ENCODE measurements at regions not wholly inside any gene's neighbourhood (a gene's known extent, or its start where the extent isn't known, plus 50 kb on each side); places are given as distances from the start of the nearest gene placed in this dataset.

DNA sequence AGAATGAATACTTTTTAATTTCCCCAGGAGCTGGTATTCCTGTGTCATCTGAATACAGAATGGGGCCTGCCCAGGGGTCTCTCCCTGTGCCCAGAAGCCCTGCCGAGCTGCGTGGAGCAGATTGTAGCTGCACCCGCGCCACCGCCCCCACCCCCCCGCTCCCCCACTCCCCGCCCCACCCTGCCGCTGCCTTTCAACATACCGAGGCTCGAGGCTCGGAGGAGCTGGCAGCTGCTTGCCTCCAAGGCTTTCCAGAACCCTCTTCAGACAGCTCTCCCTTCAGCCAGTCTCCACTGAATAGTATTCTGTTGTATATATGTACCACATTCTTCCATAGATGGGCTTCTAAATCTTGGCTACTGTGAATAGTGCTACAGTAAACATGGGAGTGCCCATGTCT lies 150.7 kb downstream of the TSN start:
- no peak overlapping the region for H3K27ac ChIP-seq
- TF ChIP-seq, protein P1, sequence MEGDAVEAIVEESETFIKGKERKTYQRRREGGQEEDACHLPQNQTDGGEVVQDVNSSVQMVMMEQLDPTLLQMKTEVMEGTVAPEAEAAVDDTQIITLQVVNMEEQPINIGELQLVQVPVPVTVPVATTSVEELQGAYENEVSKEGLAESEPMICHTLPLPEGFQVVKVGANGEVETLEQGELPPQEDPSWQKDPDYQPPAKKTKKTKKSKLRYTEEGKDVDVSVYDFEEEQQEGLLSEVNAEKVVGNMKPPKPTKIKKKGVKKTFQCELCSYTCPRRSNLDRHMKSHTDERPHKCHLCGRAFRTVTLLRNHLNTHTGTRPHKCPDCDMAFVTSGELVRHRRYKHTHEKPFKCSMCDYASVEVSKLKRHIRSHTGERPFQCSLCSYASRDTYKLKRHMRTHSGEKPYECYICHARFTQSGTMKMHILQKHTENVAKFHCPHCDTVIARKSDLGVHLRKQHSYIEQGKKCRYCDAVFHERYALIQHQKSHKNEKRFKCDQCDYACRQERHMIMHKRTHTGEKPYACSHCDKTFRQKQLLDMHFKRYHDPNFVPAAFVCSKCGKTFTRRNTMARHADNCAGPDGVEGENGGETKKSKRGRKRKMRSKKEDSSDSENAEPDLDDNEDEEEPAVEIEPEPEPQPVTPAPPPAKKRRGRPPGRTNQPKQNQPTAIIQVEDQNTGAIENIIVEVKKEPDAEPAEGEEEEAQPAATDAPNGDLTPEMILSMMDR (conservative IDR thresholded peaks at IDR 0.05): no peak

DNA sequence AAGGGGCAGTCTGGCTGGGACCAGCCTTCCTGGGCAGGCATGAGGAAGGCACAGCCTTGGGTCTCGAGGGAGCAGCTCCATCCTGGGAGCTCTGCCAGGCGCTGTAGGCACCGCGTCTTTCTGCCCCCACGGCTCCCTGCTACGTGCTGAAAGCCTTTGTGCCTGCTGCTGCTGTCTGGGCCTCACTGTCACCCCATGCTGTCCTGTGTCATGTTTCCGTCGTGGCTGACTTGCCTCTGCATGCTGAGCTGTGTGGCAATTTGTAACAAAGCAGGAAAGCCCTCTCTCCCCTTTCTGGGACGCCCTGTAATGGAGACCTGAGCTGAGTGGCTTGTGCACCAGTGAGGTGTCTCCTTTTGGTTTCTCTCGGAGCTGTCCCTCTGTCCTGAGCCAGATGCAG lies 152.5 kb downstream of the TSN start:
- H3K27ac ChIP-seq: no peak overlapping the region
- TF ChIP-seq, protein P1 (conservative IDR thresholded peaks at IDR 0.05): no peak

- TF ChIP-seq, protein P1 (conservative IDR thresholded peaks at IDR 0.05): no peak
Measured at GRCh38 chr2:121910139-121910538, 154.7 kb downstream of the TSN start.

DNA sequence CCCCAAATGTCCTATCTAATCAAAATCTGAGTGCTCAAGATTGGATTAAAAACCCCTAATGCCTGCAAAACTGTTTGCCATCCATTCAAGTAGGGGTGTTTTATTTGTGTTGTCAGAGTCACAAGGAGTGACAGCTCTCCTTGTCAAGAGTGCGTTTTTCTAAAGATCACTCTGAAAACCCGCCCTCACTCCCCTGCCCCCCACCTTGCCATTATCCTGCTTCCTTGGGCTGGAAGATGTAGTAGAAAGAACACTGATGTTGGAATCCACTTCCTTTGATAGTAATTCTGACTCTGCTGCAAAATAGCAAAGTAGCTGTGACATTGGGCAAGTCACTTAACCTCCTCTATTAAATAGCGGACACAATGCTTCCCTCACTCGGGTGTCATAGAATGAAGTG lies 155.6 kb downstream of the TSN start:
- no peak overlapping the region for H3K27ac ChIP-seq
- TF ChIP-seq, protein P1 (conservative IDR thresholded peaks at IDR 0.05): no peak

More at GRCh38 chr2:121910139-121910538, 154.7 kb downstream of the TSN start:
- no peak overlapping the region for H3K27ac ChIP-seq

DNA sequence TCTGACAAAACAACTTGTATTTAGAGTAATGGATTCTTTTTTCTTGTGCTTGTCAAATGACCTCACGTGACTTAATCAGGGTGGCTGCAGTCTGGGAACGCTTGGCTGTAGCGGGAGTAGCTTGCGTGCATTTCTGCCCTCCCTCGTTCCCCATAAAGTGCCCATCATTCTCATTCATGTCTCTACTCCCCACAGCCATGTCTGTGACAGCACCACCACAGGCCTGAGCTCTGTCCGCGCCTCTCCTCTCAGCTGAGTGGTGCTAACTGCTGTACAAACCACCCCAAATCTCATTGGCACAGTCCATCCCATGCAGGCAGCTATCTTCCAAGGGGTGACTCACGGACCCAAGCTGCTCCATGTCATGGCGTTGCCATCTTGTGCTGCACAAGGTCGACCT lies 161.7 kb downstream of the TSN start:
- TF ChIP-seq, protein P1 (conservative IDR thresholded peaks at IDR 0.05): no peak
- no peak overlapping the region for H3K27ac ChIP-seq

DNA sequence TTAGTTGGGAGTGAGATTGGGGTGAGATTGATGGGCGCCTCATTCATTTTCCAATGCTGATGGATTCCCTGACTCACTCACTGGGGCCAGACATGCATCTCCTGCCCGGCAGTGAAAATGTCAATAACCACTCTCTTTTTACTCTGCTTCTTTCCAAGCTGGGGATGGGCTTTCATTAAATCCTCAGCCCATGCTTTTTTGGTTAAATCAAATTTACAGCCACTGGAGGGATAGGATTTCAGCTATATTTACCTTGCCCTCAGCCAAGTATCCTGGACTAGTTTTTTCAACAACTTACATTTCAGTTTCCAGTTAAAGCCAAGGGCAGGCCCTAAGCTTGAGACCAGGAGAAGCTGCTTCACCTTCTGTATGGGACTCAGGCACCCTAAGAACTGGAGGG lies 162.8 kb downstream of the TSN start:
- no peak overlapping the region for H3K27ac ChIP-seq
- TF ChIP-seq, protein P1 (conservative IDR thresholded peaks at IDR 0.05): no peak

DNA sequence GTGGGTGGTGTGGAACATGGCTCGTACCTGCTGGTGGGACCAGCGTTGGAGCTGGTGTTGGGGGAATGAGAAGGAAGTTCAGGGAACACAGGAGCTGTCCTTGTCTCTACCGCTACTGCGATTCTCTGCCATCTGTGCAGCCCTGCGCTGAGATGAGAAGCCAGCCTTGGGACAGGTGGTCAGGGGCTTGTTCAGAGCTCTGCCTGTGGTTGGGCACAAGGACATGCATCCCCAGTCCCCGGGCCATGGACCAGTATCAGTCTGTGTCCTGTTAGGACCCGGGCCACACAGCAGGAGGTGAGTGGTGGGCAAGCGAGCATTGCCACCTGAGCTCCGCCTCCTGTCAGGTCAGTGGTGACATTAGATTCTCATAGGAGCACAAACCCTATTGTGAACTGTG lies 164.4 kb downstream of the TSN start:
- TF ChIP-seq, protein P1 (conservative IDR thresholded peaks at IDR 0.05): no peak

DNA sequence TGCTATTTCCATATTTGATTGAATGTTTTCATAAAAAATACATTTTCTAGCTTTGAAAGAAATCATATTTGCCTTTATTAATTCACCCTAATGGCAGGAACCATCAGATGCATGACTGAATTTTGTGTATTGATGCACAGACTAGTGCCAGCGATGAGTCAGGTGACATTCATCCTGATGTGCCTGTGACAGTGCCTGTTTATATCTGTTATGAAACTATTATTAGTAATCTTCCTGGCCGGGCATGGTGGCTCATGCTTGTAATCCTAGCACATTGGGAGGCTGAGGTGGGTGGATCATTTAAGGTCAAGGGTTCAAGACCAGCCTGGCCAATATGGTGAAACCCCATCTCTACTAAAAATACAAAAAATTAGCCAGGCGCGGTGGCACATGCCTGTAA lies 170.0 kb downstream of the TSN start:
- TF ChIP-seq, protein P1 (conservative IDR thresholded peaks at IDR 0.05): no peak
- no peak overlapping the region for H3K27ac ChIP-seq

More for the DNA sequence above, 164.4 kb downstream of the TSN start:
- H3K27ac ChIP-seq: no peak overlapping the region

Data from VCaP (cell line).